ENCODE measurements at regions not wholly inside any gene's neighbourhood (a gene's known extent, or its start where the extent isn't known, plus 50 kb on each side); places are given as distances from the start of the nearest gene placed in this dataset.

- no peak overlapping the region for H3K9ac ChIP-seq (ENCODE audit: low read length)
- no peak overlapping the region for H2AFZ ChIP-seq (ENCODE audit: low read depth, low read length)
- no peak overlapping the region for H3K4me2 ChIP-seq (ENCODE audit: low read length)
- H3K9me3 ChIP-seq (ENCODE audit: low read length): no peaks in the 10 kb centered on the region
- H4K20me1 ChIP-seq (ENCODE audit: insufficient read depth): no peaks in the 10 kb centered on the region
- no peaks in the 10 kb centered on the region for H3K9me2 ChIP-seq (ENCODE audit: insufficient read depth, low read length)
- no peaks in the 10 kb centered on the region for H3K27me3 ChIP-seq (ENCODE audit: insufficient read depth, low read depth, low read length)
- no peak for TF ChIP-seq CTCF (IDR thresholded peaks at IDR 0.05; ENCODE audit: poor library complexity, severe bottlenecking)
- TF ChIP-seq, protein P1, sequence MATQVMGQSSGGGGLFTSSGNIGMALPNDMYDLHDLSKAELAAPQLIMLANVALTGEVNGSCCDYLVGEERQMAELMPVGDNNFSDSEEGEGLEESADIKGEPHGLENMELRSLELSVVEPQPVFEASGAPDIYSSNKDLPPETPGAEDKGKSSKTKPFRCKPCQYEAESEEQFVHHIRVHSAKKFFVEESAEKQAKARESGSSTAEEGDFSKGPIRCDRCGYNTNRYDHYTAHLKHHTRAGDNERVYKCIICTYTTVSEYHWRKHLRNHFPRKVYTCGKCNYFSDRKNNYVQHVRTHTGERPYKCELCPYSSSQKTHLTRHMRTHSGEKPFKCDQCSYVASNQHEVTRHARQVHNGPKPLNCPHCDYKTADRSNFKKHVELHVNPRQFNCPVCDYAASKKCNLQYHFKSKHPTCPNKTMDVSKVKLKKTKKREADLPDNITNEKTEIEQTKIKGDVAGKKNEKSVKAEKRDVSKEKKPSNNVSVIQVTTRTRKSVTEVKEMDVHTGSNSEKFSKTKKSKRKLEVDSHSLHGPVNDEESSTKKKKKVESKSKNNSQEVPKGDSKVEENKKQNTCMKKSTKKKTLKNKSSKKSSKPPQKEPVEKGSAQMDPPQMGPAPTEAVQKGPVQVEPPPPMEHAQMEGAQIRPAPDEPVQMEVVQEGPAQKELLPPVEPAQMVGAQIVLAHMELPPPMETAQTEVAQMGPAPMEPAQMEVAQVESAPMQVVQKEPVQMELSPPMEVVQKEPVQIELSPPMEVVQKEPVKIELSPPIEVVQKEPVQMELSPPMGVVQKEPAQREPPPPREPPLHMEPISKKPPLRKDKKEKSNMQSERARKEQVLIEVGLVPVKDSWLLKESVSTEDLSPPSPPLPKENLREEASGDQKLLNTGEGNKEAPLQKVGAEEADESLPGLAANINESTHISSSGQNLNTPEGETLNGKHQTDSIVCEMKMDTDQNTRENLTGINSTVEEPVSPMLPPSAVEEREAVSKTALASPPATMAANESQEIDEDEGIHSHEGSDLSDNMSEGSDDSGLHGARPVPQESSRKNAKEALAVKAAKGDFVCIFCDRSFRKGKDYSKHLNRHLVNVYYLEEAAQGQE (IDR thresholded peaks at IDR 0.05; ENCODE audit: borderline replicate concordance): no peak
- TF ChIP-seq EZH2 (IDR thresholded peaks at IDR 0.05; ENCODE audit: borderline replicate concordance, insufficient read depth, low read length, poor library complexity, severe bottlenecking): no peak
- no peak for TF ChIP-seq POLR2AphosphoS5 (IDR thresholded peaks at IDR 0.05)
- no peak for TF ChIP-seq SMC3 (conservative IDR thresholded peaks at IDR 0.05; ENCODE audit: poor library complexity)
- no peak for TF ChIP-seq EP300 (conservative IDR thresholded peaks at IDR 0.05; ENCODE audit: poor library complexity, severe bottlenecking)
- TF ChIP-seq MXI1 (conservative IDR thresholded peaks at IDR 0.05; ENCODE audit: poor library complexity, severe bottlenecking): no peak
- TF ChIP-seq RAD21 (conservative IDR thresholded peaks at IDR 0.05): no peak
- no peak for TF ChIP-seq TAF1 (IDR thresholded peaks at IDR 0.05; ENCODE audit: low read depth)
- no peak overlapping the region for H3K27ac ChIP-seq (ENCODE audit: low read length)
- no peaks in the 10 kb centered on the region for H3K36me3 ChIP-seq (ENCODE audit: insufficient read depth, low read length)
- H3K4me3 ChIP-seq (ENCODE audit: low read length): no peak overlapping the region
- no peaks in the 10 kb centered on the region for H3K79me2 ChIP-seq (replicated peaks; ENCODE audit: insufficient read depth, low read length)
- H3F3A ChIP-seq (ENCODE audit: insufficient read depth, low read length, poor library complexity, severe bottlenecking): no peaks in the 10 kb centered on the region
Observed at GRCh38 chr14:83529531-83529930, 1995.9 kb upstream of the SEL1L start.

DNA sequence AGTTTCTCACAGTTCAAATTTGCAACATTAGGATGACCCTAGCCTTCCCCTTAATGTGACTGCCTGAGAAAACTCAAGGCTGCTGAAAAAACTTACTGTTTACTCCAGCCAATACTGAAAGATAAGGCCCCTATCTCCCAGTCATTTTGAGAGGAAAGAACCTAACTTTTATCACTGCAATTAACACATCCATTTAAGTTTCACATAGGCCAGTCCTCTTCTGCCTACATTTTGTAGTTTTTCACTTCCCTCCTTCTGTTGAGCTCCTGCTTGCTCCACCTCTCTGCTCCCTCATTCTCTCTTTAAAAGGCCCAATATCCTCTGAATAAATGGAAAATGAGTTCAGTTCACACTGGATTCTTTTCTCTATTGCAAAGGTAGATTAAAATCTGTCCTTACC lies 1996.2 kb upstream of the FLRT2 start:
- no peak for TF ChIP-seq EZH2 (IDR thresholded peaks at IDR 0.05; ENCODE audit: borderline replicate concordance, insufficient read depth, low read length, poor library complexity, severe bottlenecking)
- no peak for TF ChIP-seq MXI1 (conservative IDR thresholded peaks at IDR 0.05; ENCODE audit: poor library complexity, severe bottlenecking)
- TF ChIP-seq RAD21 (conservative IDR thresholded peaks at IDR 0.05): no peak
- TF ChIP-seq TAF1 (IDR thresholded peaks at IDR 0.05; ENCODE audit: low read depth): no peak
- TF ChIP-seq, protein P1 (IDR thresholded peaks at IDR 0.05; ENCODE audit: borderline replicate concordance): no peak
- TF ChIP-seq CTCF (IDR thresholded peaks at IDR 0.05; ENCODE audit: poor library complexity, severe bottlenecking): no peak
- no peak for TF ChIP-seq EP300 (conservative IDR thresholded peaks at IDR 0.05; ENCODE audit: poor library complexity, severe bottlenecking)
- TF ChIP-seq POLR2AphosphoS5 (IDR thresholded peaks at IDR 0.05): no peak
- no peak for TF ChIP-seq SMC3 (conservative IDR thresholded peaks at IDR 0.05; ENCODE audit: poor library complexity)
- Histone ChIP-seq H3K9me2 (ENCODE audit: insufficient read depth, low read length) (no peaks in the 10 kb centered on the region), H2AFZ (ENCODE audit: low read depth, low read length) (no peak overlapping the region), H3K27me3 (ENCODE audit: insufficient read depth, low read depth, low read length) (no peaks in the 10 kb centered on the region), H3K27ac (ENCODE audit: low read length) (no peak overlapping the region), H3K9me3 (ENCODE audit: low read length) (no peaks in the 10 kb centered on the region), H3K36me3 (ENCODE audit: insufficient read depth, low read length) (no peaks in the 10 kb centered on the region), H3K4me2 (ENCODE audit: low read length) (no peak overlapping the region), H3K4me3 (ENCODE audit: low read length) (no peak overlapping the region), H3F3A (ENCODE audit: insufficient read depth, low read length, poor library complexity, severe bottlenecking) (no peaks in the 10 kb centered on the region), H3K9ac (ENCODE audit: low read length) (no peak overlapping the region), H3K79me2 (replicated peaks; ENCODE audit: insufficient read depth, low read length) (no peaks in the 10 kb centered on the region), H4K20me1 (ENCODE audit: insufficient read depth) (no peaks in the 10 kb centered on the region)
